SU-DHL-6 (cell line): ENCODE measurements at regions not wholly inside any gene's neighbourhood (a gene's known extent, or its start where the extent isn't known, plus 50 kb on each side); places are given as distances from the start of the nearest gene placed in this dataset.

ENCODE experiments used
- H2AFZ ChIP-seq: fragments of 200-600 bp; sonication (generic); 2 replicates; pipeline ENCODE4 v1.6.1; 2014; ENCODE audit warnings: low read depth, mild to moderate bottlenecking, moderate library complexity, mixed read lengths, antibody characterized with exemption, low read length; ENCODE audit not compliant: severe bottlenecking
- H3F3A ChIP-seq: fragments of 200-600 bp; shearing (Covaris generic); 2 replicates; pipeline ENCODE4 v1.6.0; 2016; ENCODE audit warnings: antibody characterized with exemption, mild to moderate bottlenecking; ENCODE audit not compliant: insufficient read depth
- H3K27ac ChIP-seq: fragments of 200-600 bp; sonication (generic); 2 replicates; pipeline ENCODE4 v1.5.1; 2016; ENCODE audit warnings: low read depth, mild to moderate bottlenecking, low read length, moderate library complexity, mixed read lengths
- H3K27me3 ChIP-seq: fragments of 200-600 bp; sonication (generic), shearing (Covaris generic); 2 replicates; pipeline ENCODE4 v1.6.0; 2014; ENCODE audit warnings: mild to moderate bottlenecking, low read length
- H3K36me3 ChIP-seq: fragments of 200-600 bp; sonication (generic); 2 replicates; pipeline ENCODE4 v1.6.1; 2014; ENCODE audit warnings: mild to moderate bottlenecking, low read length, mixed read lengths
- H3K4me2 ChIP-seq: fragments of 300-600, 200-600 bp; shearing (Covaris generic), sonication (generic); 2 replicates; pipeline ENCODE4 v1.6.0; 2014; ENCODE audit warnings: low read length, low read depth, mild to moderate bottlenecking; ENCODE audit not compliant: poor library complexity, severe bottlenecking
- H3K4me3 ChIP-seq: fragments of 200-600 bp; sonication (generic); 2 replicates; pipeline ENCODE4 v1.5.1; 2014; ENCODE audit warnings: antibody characterized with exemption, low read length, mild to moderate bottlenecking, mixed read lengths; ENCODE audit not compliant: insufficient read depth, poor library complexity, severe bottlenecking
- H3K79me2 ChIP-seq: fragments of 200-600 bp; sonication (generic); 2 replicates; pipeline ENCODE4 v1.6.1; 2014; ENCODE audit warnings: mild to moderate bottlenecking, low read length, moderate library complexity; ENCODE audit not compliant: insufficient read depth
- H3K9ac ChIP-seq: fragments of 200-600 bp; sonication (generic); 2 replicates; pipeline ENCODE4 v1.7.0; 2014; ENCODE audit warnings: mild to moderate bottlenecking, low read length
- H3K9me2 ChIP-seq: fragments of 200-600 bp; sonication (generic); replicated peaks from 2 replicates; pipeline ENCODE4 v1.6.1; 2014; ENCODE audit warnings: low read length; ENCODE audit not compliant: insufficient read depth
- H3K9me3 ChIP-seq: fragments of 200-600 bp; sonication (generic); 2 replicates; pipeline ENCODE4 v1.6.1; 2014; ENCODE audit warnings: low read length, mixed read lengths; ENCODE audit not compliant: insufficient read depth
- H4K20me1 ChIP-seq: fragments of 200-600 bp; sonication (generic); 2 replicates; pipeline ENCODE4 v1.6.1; 2014; ENCODE audit warnings: low read depth, mild to moderate bottlenecking, antibody characterized with exemption, low read length, moderate library complexity, mixed read lengths
- CTCF ChIP-seq: fragments of 200-600 bp; sonication (generic); IDR thresholded peaks from one replicate; pipeline ENCODE4 v1.5.1; 2017; ENCODE audit warnings: antibody characterized with exemption, mild to moderate bottlenecking, low read length, moderate library complexity; ENCODE audit not compliant: insufficient read depth, poor library complexity, severe bottlenecking
- EZH2phosphoT487 ChIP-seq: fragments of 200-600 bp; sonication (generic), shearing (Covaris generic); conservative IDR thresholded peaks from 2 replicates; pipeline ENCODE4 v1.6.1; 2018; ENCODE audit warnings: mild to moderate bottlenecking, antibody characterized with exemption, low read length, moderate library complexity, mixed read lengths

GRCh38 chr15:35647303-35647702 lies 101.3 kb upstream of the DPH6 start:
- Histone ChIP-seq H3K27me3 (no peaks in the 10 kb centered on the region), H3K9me2 (no peaks in the 10 kb centered on the region), H3K4me3 (no peak overlapping the region), H2AFZ (no peak overlapping the region), H3K4me2 (no peak overlapping the region), H3K36me3 (no peaks in the 10 kb centered on the region), H3K79me2 (no peaks in the 10 kb centered on the region), H3K9me3 (no peaks in the 10 kb centered on the region), H3K9ac (no peak overlapping the region), H3K27ac (no peak overlapping the region), H3F3A (no peaks in the 10 kb centered on the region), H4K20me1 (no peaks in the 10 kb centered on the region)
- TF ChIP-seq CTCF, result no peak
- no peak for TF ChIP-seq EZH2phosphoT487

GRCh38 chr15:35648941-35649340 lies 103.0 kb upstream of the DPH6 start:
- H4K20me1 ChIP-seq, result no peaks in the 10 kb centered on the region
- no peak overlapping the region for H3K4me2 ChIP-seq
- H3F3A ChIP-seq, result no peaks in the 10 kb centered on the region
- no peak for TF ChIP-seq CTCF
- no peak for TF ChIP-seq EZH2phosphoT487
- no peak overlapping the region for H3K4me3 ChIP-seq
- H3K27me3 ChIP-seq, result no peaks in the 10 kb centered on the region
- no peak overlapping the region for H3K9ac ChIP-seq
- H3K9me2 ChIP-seq, result no peaks in the 10 kb centered on the region
- H2AFZ ChIP-seq, result no peak overlapping the region
- no peak overlapping the region for H3K27ac ChIP-seq
- no peaks in the 10 kb centered on the region for H3K79me2 ChIP-seq
- no peaks in the 10 kb centered on the region for H3K9me3 ChIP-seq
- no peaks in the 10 kb centered on the region for H3K36me3 ChIP-seq

- no peak overlapping the region for H3K9ac ChIP-seq
- no peak overlapping the region for H3K27ac ChIP-seq
- TF ChIP-seq EZH2phosphoT487 (no peak), CTCF (no peak)
- no peak overlapping the region for H3K4me2 ChIP-seq
- H3K4me3 ChIP-seq, result no peak overlapping the region
- H3K9me3 ChIP-seq, result no peaks in the 10 kb centered on the region
- H2AFZ ChIP-seq, result no peak overlapping the region
- H3K36me3 ChIP-seq, result no peaks in the 10 kb centered on the region
- H4K20me1 ChIP-seq, result no peaks in the 10 kb centered on the region
- no peaks in the 10 kb centered on the region for H3F3A ChIP-seq
- no peaks in the 10 kb centered on the region for H3K9me2 ChIP-seq
- H3K79me2 ChIP-seq, result no peaks in the 10 kb centered on the region
- no peaks in the 10 kb centered on the region for H3K27me3 ChIP-seq
Measured at GRCh38 chr15:35649575-35649974, 103.6 kb upstream of the DPH6 start.

GRCh38 chr15:35654332-35654731 lies 108.4 kb upstream of the DPH6 start:
- TF ChIP-seq EZH2phosphoT487 (no peak), CTCF (no peak)
- no peaks in the 10 kb centered on the region for H3K27me3 ChIP-seq
- no peaks in the 10 kb centered on the region for H3K9me3 ChIP-seq
- no peak overlapping the region for H3K9ac ChIP-seq
- no peaks in the 10 kb centered on the region for H4K20me1 ChIP-seq
- no peaks in the 10 kb centered on the region for H3K9me2 ChIP-seq
- no peak overlapping the region for H3K4me2 ChIP-seq
- H3F3A ChIP-seq, result no peaks in the 10 kb centered on the region
- no peaks in the 10 kb centered on the region for H3K79me2 ChIP-seq
- H3K4me3 ChIP-seq, result no peak overlapping the region
- no peaks in the 10 kb centered on the region for H3K36me3 ChIP-seq
- no peak overlapping the region for H3K27ac ChIP-seq
- H2AFZ ChIP-seq, result no peak overlapping the region
